Stimulated activated CD4-positive, alpha-beta T cell treated with anti-CD3 and anti-CD28 coated beads, Interleukin-4, amount 100 ng/mL, for 1 hour (primary cell): ENCODE measurements at regions not wholly inside any gene's neighbourhood (a gene's known extent, or its start where the extent isn't known, plus 50 kb on each side); places are given as distances from the start of the nearest gene placed in this dataset.
"Not testable (repeated sequence)": the region's sequence is repeated elsewhere in the genome, so short reads cannot be mapped to it uniquely, and the experiment has no call there.

Experiments used
- DNase-seq: peaks from one replicate; pipeline ENCODE4 v3.0.0-alpha.2; 2020

- no peak for DNase-seq
These were observed 65.4 kb upstream of the HAND1 start for GRCh38 chr5:154543380-154543779.

GRCh38 chr5:154542581-154542980 lies 64.6 kb upstream of the HAND1 start:
- no peak for DNase-seq

- no peak for DNase-seq
These were observed 64.0 kb upstream of the HAND1 start for GRCh38 chr5:154542000-154542399.

GRCh38 chr5:154541553-154541952 lies 63.5 kb upstream of the HAND1 start:
- peak; percentile 10 for DNase-seq

- no peak for DNase-seq
These were observed 62.6 kb upstream of the HAND1 start for GRCh38 chr5:154540600-154540999.

GRCh38 chr5:154538492-154538891 lies 60.5 kb upstream of the HAND1 start:
- no peak for DNase-seq

GRCh38 chr5:154536439-154536838 lies 58.4 kb upstream of the HAND1 start:
- not testable (repeated sequence) for DNase-seq

- DNase-seq: no peak
These were observed 57.5 kb upstream of the HAND1 start for GRCh38 chr5:154535535-154535934.

- DNase-seq: no peak
These were observed 56.5 kb upstream of the HAND1 start for GRCh38 chr5:154534457-154535050.

- DNase-seq: no peak
These were observed 51.3 kb upstream of the HAND1 start for GRCh38 chr5:154529282-154529681.

- DNase-seq: no peak
These were observed 50.1 kb upstream of the HAND1 start for GRCh38 chr5:154528005-154528594.
